NCI-H2227 (cell line): ENCODE measurements at regions not wholly inside any gene's neighbourhood (a gene's known extent, or its start where the extent isn't known, plus 50 kb on each side); places are given as distances from the start of the nearest gene placed in this dataset.
"Not testable (repeated sequence)": the region's sequence is repeated elsewhere in the genome, so short reads cannot be mapped to it uniquely, and the experiment has no call there.

ENCODE experiments used
- DNase-seq: peaks from one replicate; lab custom pipeline; 2025; ENCODE audit not compliant: unreplicated experiment; lab: John Stamatoyannopoulos, UW

- no peak for DNase-seq
Observed at GRCh38 chr20:39738651-39739050, 776.5 kb downstream of the DHX35 start.

GRCh38 chr20:39736434-39737327 is 774.5 kb downstream of the DHX35 start:
- peak; percentile 79 for DNase-seq

DNA sequence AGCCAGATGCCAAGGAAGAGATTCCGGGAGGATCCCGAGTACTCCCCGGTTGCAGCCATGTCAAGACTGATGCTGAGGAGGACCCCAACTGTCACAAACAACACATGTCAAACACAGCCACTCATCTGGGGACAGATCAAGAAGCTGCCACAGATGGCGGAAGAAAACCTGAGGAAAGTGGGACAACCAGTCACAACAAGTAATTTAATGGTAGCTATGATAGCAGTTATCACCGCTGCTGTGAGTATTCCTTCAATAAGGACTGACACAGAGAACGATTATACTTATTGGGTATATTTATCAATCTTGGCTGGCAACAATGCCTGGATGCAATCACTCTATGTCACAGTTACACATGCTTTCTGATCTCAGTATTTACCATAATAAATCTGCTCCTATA is 763.4 kb downstream of the DHX35 start:
- not testable (repeated sequence) for DNase-seq

- DNase-seq, result no peak
Observed at GRCh38 chr20:39719293-39719692, 757.1 kb downstream of the DHX35 start.

GRCh38 chr20:39717936-39718335 is 755.8 kb downstream of the DHX35 start:
- no peak for DNase-seq

GRCh38 chr20:39716796-39717341 is 754.7 kb downstream of the DHX35 start:
- DNase-seq, result no peak

- no peak for DNase-seq
Observed at GRCh38 chr20:39713076-39713840, 751.1 kb downstream of the DHX35 start.

GRCh38 chr20:39706184-39706663 is 744.1 kb downstream of the DHX35 start:
- DNase-seq, result no peak

- no peak for DNase-seq
Observed at GRCh38 chr20:39705032-39705431, 742.9 kb downstream of the DHX35 start.

DNA sequence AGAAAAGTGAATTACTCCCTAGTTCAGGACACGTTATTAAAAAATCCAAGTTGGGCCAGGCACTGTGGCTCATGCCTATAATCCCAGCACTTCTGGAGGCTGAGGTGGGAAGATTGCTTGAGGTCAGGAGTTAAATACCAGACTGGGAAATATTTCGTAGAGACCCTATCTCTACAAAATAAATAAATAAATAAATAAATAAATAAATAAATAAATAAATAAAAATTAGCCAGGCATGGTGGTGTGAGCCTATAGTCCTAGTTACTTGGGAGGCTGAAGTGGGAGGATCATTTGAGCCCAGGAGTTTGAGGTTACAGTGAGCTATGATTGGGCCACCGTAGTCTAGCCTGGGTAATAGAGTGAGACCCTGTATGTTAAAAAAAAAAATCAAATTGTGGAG is 741.2 kb downstream of the DHX35 start:
- not testable (repeated sequence) for DNase-seq

GRCh38 chr20:39702701-39703349 is 740.7 kb downstream of the DHX35 start:
- DNase-seq, result no peak

DNA sequence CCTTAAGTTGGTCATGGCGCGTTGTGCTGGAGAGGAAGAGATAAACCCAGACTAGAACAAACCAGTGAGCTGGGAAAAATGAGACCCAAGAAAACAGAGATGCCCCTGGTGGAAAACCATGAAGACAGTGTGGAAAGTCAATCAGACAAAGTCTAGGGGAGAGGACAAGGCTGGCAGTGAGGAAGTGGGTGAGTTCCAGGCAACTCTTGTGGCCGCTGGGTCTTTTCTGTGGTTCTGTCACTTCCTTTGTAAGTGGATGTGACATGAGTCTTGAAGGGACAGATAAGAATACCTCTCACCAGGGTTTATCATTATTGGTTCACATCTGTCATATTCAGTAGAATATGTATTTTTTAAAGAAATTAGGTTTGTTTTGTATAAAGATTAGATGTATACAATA is 738.4 kb downstream of the DHX35 start:
- no peak for DNase-seq

GRCh38 chr20:39699166-39699725 is 737.1 kb downstream of the DHX35 start:
- DNase-seq, result no peak

DNA sequence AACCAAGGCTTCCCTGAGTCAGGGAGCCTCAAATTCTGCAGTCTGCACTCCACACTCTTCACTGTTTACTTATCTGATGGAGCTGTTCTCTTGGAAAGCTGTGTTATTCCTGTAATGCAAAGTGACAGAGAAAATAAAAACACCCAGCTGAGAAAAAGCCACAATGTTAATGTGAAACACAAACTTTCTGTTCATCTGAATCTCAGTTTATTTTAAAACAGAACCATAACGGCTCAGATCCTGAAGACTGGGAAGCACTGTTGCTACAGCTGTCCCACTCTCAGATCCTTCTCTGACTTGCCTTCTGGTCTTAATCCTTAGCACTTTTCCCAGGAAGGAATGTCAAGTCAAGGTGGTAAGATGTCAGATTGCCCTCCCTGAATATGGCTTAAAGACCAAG is 736.6 kb downstream of the DHX35 start:
- DNase-seq, result no peak

GRCh38 chr20:39691151-39691862 is 729.2 kb downstream of the DHX35 start:
- DNase-seq, result no peak

GRCh38 chr20:39676857-39677391 is 714.8 kb downstream of the DHX35 start:
- DNase-seq, result no peak

DNA sequence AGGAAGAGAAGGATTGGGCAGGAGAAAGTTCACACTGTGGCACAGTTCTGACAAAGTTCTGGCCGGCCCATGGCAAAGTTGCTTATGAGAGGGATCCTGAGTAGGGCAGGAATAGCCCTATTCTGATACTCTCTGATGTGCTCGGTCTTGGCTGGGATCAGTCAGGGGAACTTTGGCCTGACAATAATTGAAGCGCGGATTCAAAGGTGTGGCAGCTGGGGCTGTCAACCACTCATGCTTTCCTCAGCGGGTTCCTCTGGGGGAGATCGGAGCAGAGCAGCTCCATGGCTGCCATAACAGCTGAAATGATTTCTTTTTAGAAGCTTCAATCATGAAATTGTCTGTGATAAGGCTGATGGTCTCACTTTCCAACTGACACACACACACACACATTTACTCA is 714.1 kb downstream of the DHX35 start:
- DNase-seq, result no peak

DNA sequence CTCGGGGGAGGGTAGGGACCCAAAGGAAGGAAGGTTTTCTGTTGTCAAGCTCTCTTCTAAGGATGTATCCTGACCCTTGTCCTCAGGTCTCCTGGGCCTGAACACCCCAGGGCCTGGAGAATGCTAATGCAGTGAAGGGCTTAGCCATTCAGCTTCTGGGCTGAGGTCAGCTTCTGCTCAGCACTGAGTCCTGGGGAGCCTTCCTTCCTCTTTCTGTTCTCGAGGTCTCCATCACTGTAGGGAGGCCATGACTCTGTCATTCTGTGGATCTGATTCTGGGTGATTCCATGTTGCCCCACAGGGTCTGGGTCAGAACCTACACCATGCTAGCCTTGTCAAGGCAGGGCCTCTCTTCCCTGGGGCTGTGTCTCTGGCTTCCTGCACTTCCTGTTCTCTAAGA is 712.7 kb downstream of the DHX35 start:
- DNase-seq, result no peak

DNA sequence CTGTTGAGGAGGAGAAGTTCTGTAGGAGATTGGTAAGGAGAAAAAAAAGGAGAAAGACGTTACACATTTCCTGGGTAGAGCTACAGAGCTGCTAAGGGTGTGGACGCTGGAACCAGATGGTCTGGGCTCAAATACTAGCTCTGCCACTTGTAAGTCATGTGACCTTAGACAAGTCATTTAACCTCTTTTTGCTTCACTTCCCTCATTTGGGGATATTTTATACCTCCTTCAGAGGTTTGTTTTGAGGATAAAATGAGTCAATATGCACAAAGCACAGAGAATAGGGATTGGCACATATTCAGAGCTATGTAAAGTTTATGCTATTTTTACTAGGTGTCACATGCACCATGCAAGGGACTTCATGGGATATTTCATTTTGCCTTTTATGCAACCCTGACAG is 708.8 kb downstream of the DHX35 start:
- DNase-seq, result no peak

DNA sequence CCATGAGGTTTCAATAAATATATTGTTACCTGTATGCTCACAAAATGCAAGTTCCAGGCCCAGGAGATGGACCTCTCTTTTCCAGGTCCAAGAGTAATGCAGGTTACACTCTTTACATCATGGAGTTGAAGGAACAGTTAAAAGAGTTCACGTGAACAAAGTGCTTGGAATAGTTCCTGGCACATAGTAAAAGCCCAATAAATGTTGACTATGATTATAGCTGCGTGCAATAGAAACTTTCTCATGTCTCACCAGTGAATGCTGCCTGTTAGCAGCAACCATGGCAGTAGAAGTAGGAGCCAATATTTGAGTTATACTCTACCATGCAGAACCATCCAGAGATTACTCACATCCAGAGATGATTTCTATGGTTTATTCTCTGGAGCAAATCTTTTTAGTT is 707.5 kb downstream of the DHX35 start:
- no peak for DNase-seq
